Panc1 (cell line): ENCODE measurements at regions not wholly inside any gene's neighbourhood (a gene's known extent, or its start where the extent isn't known, plus 50 kb on each side); places are given as distances from the start of the nearest gene placed in this dataset.

ENCODE experiments used
- ATAC-seq: fragments of 200-7000 bp; cut with Tn5 transposase; 2 replicates; pipeline ENCODE4 v1.9.1; 2020; ENCODE audit warnings: mild to moderate bottlenecking, moderate library complexity
- BruUV-seq: library from RNA; stranded (reverse); fragments of 400-500 nt; replicated peaks from 2 replicates; lab custom pipeline; 2021; lab: Mats Ljungman, UMichigan
- CTCF ChIA-PET: fragments of 300-600 bp; sonication (Branson Sonifier 250); formaldehyde crosslinking; loops from one replicate; lab custom pipeline; 2022; ENCODE audit warnings: antibody characterized with exemption; lab: Charles Lee
- POLR2A ChIA-PET: fragments of 300-600 bp; sonication (Branson Sonifier 250); formaldehyde crosslinking; loops from one replicate; lab custom pipeline; 2022; ENCODE audit warnings: antibody characterized with exemption; lab: Charles Lee
- DNase-seq: peaks from one replicate; pipeline ENCODE4 v3.0.0-alpha.2; 2010; ENCODE audit warnings: low read depth, low spot score
- H3K27ac ChIP-seq: 2 replicates; pipeline ENCODE4 v1.5.1; 2011; ENCODE audit warnings: mild to moderate bottlenecking, low read length, inconsistent platforms
- H3K27me3 ChIP-seq: fragments of 200-500 bp; sonication (Bioruptor generic); 2 replicates; pipeline ENCODE4 v1.6.0; 2014; ENCODE audit warnings: low read length, inconsistent platforms; ENCODE audit not compliant: control insufficient read depth, insufficient read depth
- H3K36me3 ChIP-seq: fragments of 200-500 bp; sonication (Bioruptor generic); 2 replicates; pipeline ENCODE4 v1.5.1; 2014; ENCODE audit warnings: inconsistent platforms, mild to moderate bottlenecking, low read length, moderate library complexity; ENCODE audit not compliant: control insufficient read depth, insufficient read depth
- H3K4me1 ChIP-seq: 2 replicates; pipeline ENCODE4 v1.5.1; 2011; ENCODE audit warnings: inconsistent platforms, mild to moderate bottlenecking, low read length, moderate library complexity; ENCODE audit not compliant: control insufficient read depth, insufficient read depth
- H3K4me3 ChIP-seq, 2 experiments: 2 replicates each; pipeline ENCODE4 v1.5.1; 2011 to 2012; ENCODE audit warnings: low read depth in 2 of 2, low read length in 2 of 2, mild to moderate bottlenecking in 2 of 2, inconsistent platforms in 1 of 2, moderate library complexity in 1 of 2
- H3K9me3 ChIP-seq: fragments of 200-500 bp; sonication (Bioruptor generic); 2 replicates; pipeline ENCODE4 v1.5.1; 2014; ENCODE audit warnings: low read depth, mild to moderate bottlenecking, inconsistent platforms, low read length, moderate library complexity; ENCODE audit not compliant: control insufficient read depth, insufficient read depth
- CTCF ChIP-seq: fragments of 450-650 bp; IDR thresholded peaks from 2 replicates; pipeline ENCODE4 v1.5.1; 2017; ENCODE audit warnings: mild to moderate bottlenecking
- POLR2AphosphoS5 ChIP-seq: IDR thresholded peaks from 2 replicates; pipeline ENCODE4 v1.6.1; 2012; ENCODE audit warnings: mild to moderate bottlenecking, low read depth, low read length, moderate library complexity
- REST ChIP-seq, 2 experiments: IDR thresholded peaks; 2 replicates each; pipeline ENCODE4 v1.6.1; 2011 to 2012; ENCODE audit warnings: low read depth in 2 of 2, control low read depth in 1 of 2, low read length in 1 of 2, mild to moderate bottlenecking in 1 of 2, moderate library complexity in 1 of 2; ENCODE audit not compliant: insufficient read depth in 1 of 2
- SIN3A ChIP-seq: IDR thresholded peaks from 2 replicates; pipeline ENCODE4 v1.6.1; 2012; ENCODE audit warnings: low read depth, mild to moderate bottlenecking, low read length, moderate library complexity, borderline replicate concordance; ENCODE audit not compliant: insufficient read depth
- TCF7L2 ChIP-seq: IDR thresholded peaks from 2 replicates; pipeline ENCODE4 v1.6.1; 2011; ENCODE audit warnings: mild to moderate bottlenecking, low read depth, low read length, inconsistent platforms
- in situ Hi-C: cut with HindIII; loops from 2 replicates; pipeline ENCODE4 v1.10.0; 2016; ENCODE audit warnings: low sequenced_read_pairs, low pct_unique_long_range_greater_than_20kb
- intact Hi-C: fragments of 100-400 bp; cut with micrococcal nuclease; formaldehyde crosslinking; loops from one replicate; pipeline ENCODE4 v1.10.0; 2022; ENCODE audit not compliant: unreplicated experiment

DNA sequence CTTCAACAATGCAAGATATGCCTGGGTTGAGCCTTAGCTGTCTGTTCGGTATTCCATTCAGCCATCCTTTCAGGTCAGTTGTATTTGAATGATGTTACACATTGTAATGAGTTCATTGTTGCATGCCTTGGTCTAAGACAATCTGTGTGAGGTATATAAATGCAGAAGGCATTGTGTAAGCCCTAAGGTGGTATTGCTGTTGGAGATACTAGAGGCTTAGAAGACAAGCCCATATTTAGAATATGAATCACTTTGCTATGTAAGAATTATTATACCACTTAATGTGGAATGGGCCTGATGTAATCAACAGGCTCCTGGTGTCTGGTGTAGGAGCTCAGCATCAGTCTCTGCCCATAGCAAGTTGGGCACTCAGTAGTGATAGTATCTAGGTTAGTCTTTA, 473.4 kb upstream of the GNPDA2 start:
- no peaks in the 10 kb centered on the region for H3K27me3 ChIP-seq
- intact Hi-C loops (no loop called here), in situ Hi-C loops (no loop called here)
- H3K9me3 ChIP-seq = no peaks in the 10 kb centered on the region
- POLR2A ChIA-PET = no interaction called here
- no peak overlapping the region for H3K4me3 ChIP-seq
- TF ChIP-seq REST (IDR thresholded peaks at IDR 0.05; ENCODE audit: insufficient read depth in 1 of 2, low read depth in 2 of 2, low read length in 1 of 2) (no peak), SIN3A (no peak), TCF7L2 (no peak), CTCF (no peak), POLR2AphosphoS5 (no peak)
- CTCF ChIA-PET = no interaction called here
- no peak overlapping the region for H3K27ac ChIP-seq
- H3K36me3 ChIP-seq = no peaks in the 10 kb centered on the region
- ATAC-seq (no peak), DNase-seq (no peak)
- H3K4me1 ChIP-seq = no peaks in the 10 kb centered on the region
- BruUV-seq = no TSS peak

GRCh38 chr4:45188501-45188900, 462.1 kb upstream of the GNPDA2 start:
- TF ChIP-seq REST (IDR thresholded peaks at IDR 0.05; ENCODE audit: insufficient read depth in 1 of 2, low read depth in 2 of 2, low read length in 1 of 2) = no peak
- Histone ChIP-seq H3K27me3 (no peaks in the 10 kb centered on the region), H3K4me1 (no peaks in the 10 kb centered on the region), H3K27ac (no peak overlapping the region), H3K4me3 (no peak overlapping the region), H3K9me3 (no peaks in the 10 kb centered on the region), H3K36me3 (no peaks in the 10 kb centered on the region)
- DNase-seq (no peak), ATAC-seq (no peak)
- in situ Hi-C loops = no loop called here
- ChIA-PET CTCF (no interaction called here), POLR2A (no interaction called here)
- intact Hi-C loops = no loop called here
- no TSS peak for BruUV-seq
